Activated naive CD4-positive, alpha-beta T cell treated with anti-CD3 and anti-CD28 coated beads, Interleukin-2, amount 10 ng/mL, durations not matched to agents 7 days and 5 days (primary cell): ENCODE measurements at regions not wholly inside any gene's neighbourhood (a gene's known extent, or its start where the extent isn't known, plus 50 kb on each side); places are given as distances from the start of the nearest gene placed in this dataset.
"Not testable (repeated sequence)": the region's sequence is repeated elsewhere in the genome, so short reads cannot be mapped to it uniquely, and the experiment has no call there.

Experiments used
- CTCF ChIA-PET: fragments of 350-600 bp; sonication (Branson Sonifier 250); formaldehyde crosslinking; loops from one replicate; lab custom pipeline; 2021; ENCODE audit warnings: antibody characterized with exemption; lab: Charles Lee
- DNase-seq: peaks from one replicate; pipeline ENCODE4 v3.0.0-alpha.2; 2020
- H3K27ac Mint-ChIP-seq: one replicate; pipeline ENCODE4 v1.8.0; 2021; ENCODE audit warnings: mild to moderate bottlenecking, moderate library complexity, mixed read lengths
- H3K27me3 Mint-ChIP-seq: one replicate; pipeline ENCODE4 v1.8.0; 2021; ENCODE audit warnings: mild to moderate bottlenecking, mixed read lengths
- H3K36me3 Mint-ChIP-seq: one replicate; pipeline ENCODE4 v1.8.0; 2021; ENCODE audit warnings: mixed read lengths
- H3K4me1 Mint-ChIP-seq: one replicate; pipeline ENCODE4 v1.8.0; 2021; ENCODE audit warnings: mixed read lengths
- H3K4me3 Mint-ChIP-seq: one replicate; pipeline ENCODE4 v1.8.0; 2021; ENCODE audit warnings: mild to moderate bottlenecking, moderate library complexity, mixed read lengths
- H3K9me3 Mint-ChIP-seq: one replicate; pipeline ENCODE4 v1.8.0; 2021; ENCODE audit warnings: mixed read lengths

DNA sequence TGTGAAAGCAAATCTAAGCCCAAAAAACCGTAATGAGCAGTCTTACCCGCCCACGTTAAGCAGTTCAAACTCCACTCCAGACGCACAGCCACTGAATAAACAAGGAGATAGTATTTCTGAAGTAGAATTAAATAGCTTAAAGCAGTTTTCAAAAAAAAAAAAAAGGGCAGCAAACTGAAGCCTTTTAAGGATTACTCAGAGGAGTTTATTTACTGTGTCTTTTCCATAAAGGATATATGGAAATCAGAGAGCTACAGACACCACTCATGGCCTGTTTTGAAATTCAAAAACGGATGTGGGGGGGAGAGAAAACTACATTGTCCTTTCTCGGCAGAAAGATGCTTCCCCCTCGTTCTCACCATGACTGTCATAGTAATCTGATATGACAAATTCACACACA lies 83.7 kb upstream of the IRX1 start:
- Mint-ChIP-seq H3K4me1 (no peaks in the 10 kb centered on the region), H3K4me3 (no peak overlapping the region), H3K27ac (no peak overlapping the region), H3K27me3 (no peaks in the 10 kb centered on the region), H3K36me3 (no peaks in the 10 kb centered on the region), H3K9me3 (peaks cover 24% of the 10 kb centered on the region)
- CTCF ChIA-PET: no interaction called here
- DNase-seq: no peak

DNA sequence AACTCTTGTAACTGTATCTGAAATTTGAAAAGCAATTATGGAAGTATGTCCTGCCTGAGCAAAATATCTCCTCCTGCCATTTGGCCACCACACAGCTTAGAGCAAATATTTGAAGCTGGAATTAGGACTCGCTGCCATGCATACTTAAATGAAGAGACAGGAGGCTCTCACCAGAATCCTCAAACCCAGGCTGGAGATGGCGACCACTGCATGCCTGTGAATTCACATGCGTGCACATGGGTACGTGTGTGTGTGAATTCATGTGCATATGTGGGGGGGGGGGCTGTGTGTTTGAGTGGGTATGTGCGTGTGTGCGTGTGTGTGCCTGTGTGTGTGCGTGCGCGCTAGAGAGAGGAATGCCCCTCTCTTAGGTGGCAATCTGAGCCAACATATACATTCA lies 84.1 kb upstream of the IRX1 start:
- Mint-ChIP-seq H3K36me3 (no peaks in the 10 kb centered on the region), H3K27me3 (no peaks in the 10 kb centered on the region), H3K27ac (no peak overlapping the region), H3K4me1 (no peaks in the 10 kb centered on the region), H3K4me3 (no peak overlapping the region), H3K9me3 (peaks cover 24% of the 10 kb centered on the region)
- DNase-seq: no peak
- CTCF ChIA-PET: no interaction called here

- H3K4me1 Mint-ChIP-seq: no peaks in the 10 kb centered on the region
- CTCF ChIA-PET: no interaction called here
- no peak for DNase-seq
- H3K9me3 Mint-ChIP-seq: peaks cover 22% of the 10 kb centered on the region
- no peaks in the 10 kb centered on the region for H3K36me3 Mint-ChIP-seq
- H3K27me3 Mint-ChIP-seq: no peaks in the 10 kb centered on the region
- H3K27ac Mint-ChIP-seq: no peak overlapping the region
- no peak overlapping the region for H3K4me3 Mint-ChIP-seq
These were observed 84.8 kb upstream of the IRX1 start for GRCh38 chr5:3510642-3511417.

DNA sequence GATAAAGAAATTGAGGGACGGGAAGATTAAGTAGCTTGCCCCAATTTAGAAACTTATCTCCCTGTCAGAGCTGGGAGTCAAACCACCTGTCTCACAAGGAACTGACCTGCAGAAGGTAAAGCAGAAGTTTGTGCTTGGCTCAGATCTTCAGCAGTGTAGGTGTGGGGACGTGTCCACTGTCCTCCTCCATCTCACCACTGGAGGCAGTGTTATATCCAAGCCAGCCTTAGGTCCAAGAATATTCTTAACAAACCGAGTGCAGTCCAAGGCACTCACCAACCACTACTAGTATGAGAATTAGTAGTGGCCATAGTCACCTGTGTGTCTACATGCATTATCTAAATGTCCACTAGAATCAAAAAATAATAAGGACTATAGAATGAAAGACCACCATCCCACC lies 86.3 kb upstream of the IRX1 start:
- Mint-ChIP-seq H3K9me3 (peaks cover 24% of the 10 kb centered on the region), H3K4me3 (no peak overlapping the region), H3K4me1 (no peaks in the 10 kb centered on the region), H3K27ac (no peak overlapping the region), H3K36me3 (no peaks in the 10 kb centered on the region), H3K27me3 (no peaks in the 10 kb centered on the region)
- no peak for DNase-seq
- CTCF ChIA-PET: no interaction called here

DNA sequence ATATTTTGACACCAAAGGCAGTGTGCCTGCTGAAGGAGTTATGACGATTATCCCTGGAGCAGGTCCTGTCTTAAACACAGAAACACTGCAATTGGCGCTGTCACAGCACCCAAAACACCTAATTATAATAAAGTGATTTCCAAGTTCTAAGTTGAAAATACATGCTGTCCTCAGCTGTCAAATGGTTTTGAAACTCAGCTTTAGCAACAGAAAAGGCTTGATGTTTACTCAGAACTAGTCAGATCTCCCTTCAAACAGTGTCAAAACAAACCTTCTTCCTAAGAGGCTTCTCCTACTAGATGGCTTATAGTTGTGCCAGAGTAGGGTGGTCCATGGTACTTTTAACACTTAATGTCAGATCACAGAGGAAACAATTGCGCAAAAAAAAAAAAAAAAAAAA lies 87.2 kb upstream of the IRX1 start:
- H3K9me3 Mint-ChIP-seq: peaks cover 24% of the 10 kb centered on the region
- H3K36me3 Mint-ChIP-seq: no peaks in the 10 kb centered on the region
- no peak for DNase-seq
- CTCF ChIA-PET: no interaction called here
- H3K27me3 Mint-ChIP-seq: no peaks in the 10 kb centered on the region
- no peak overlapping the region for H3K4me3 Mint-ChIP-seq
- no peak overlapping the region for H3K27ac Mint-ChIP-seq
- H3K4me1 Mint-ChIP-seq: no peaks in the 10 kb centered on the region

- DNase-seq: no peak
- H3K36me3 Mint-ChIP-seq: no peaks in the 10 kb centered on the region
- no peak overlapping the region for H3K27ac Mint-ChIP-seq
- no peak overlapping the region for H3K4me3 Mint-ChIP-seq
- CTCF ChIA-PET: no interaction called here
- peaks cover 10% of the 10 kb centered on the region for H3K9me3 Mint-ChIP-seq
- H3K4me1 Mint-ChIP-seq: no peaks in the 10 kb centered on the region
- H3K27me3 Mint-ChIP-seq: no peaks in the 10 kb centered on the region
These were observed 104.6 kb upstream of the IRX1 start for GRCh38 chr5:3490957-3491507.

DNA sequence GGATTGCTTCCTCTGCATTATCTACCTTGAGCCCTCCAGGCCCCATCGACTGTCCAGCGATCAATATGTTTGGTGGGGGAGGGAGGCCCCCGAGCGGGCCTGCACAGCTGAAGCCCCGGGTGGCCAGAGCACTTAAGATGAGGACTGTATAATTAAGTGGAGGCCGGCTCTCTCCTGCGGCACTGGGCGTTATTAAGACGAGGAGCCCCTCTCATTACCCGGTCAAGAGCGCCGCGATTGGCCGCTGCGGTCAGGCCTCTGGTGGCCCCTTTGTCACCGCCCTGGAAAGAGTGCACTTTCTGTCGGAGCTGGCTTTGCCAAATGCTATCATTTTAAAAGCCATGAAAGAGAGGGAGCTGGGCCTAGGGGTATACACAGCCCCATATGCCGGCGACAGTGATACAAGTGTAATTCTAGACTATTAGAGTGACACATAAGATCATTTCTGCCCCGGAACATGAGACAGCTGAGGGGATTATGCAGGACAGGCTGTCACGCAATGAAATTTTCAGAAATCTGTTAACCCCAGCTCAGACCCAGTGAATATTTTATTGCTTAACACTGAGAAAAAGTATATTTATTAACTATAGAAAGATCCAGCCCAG lies 106.3 kb upstream of the IRX1 start:
- Mint-ChIP-seq H3K27me3 (no peaks in the 10 kb centered on the region), H3K36me3 (no peaks in the 10 kb centered on the region), H3K4me3 (no peak overlapping the region), H3K4me1 (no peaks in the 10 kb centered on the region), H3K9me3 (peaks cover 14% of the 10 kb centered on the region), H3K27ac (no peak overlapping the region)
- CTCF ChIA-PET: no interaction called here
- DNase-seq: no peak

GRCh38 chr5:3484836-3485235 lies 110.8 kb upstream of the IRX1 start:
- Mint-ChIP-seq H3K4me1 (no peaks in the 10 kb centered on the region), H3K9me3 (peaks cover 27% of the 10 kb centered on the region), H3K27me3 (no peaks in the 10 kb centered on the region), H3K4me3 (no peak overlapping the region), H3K27ac (no peak overlapping the region), H3K36me3 (no peaks in the 10 kb centered on the region)
- CTCF ChIA-PET: no interaction called here
- DNase-seq: no peak

DNA sequence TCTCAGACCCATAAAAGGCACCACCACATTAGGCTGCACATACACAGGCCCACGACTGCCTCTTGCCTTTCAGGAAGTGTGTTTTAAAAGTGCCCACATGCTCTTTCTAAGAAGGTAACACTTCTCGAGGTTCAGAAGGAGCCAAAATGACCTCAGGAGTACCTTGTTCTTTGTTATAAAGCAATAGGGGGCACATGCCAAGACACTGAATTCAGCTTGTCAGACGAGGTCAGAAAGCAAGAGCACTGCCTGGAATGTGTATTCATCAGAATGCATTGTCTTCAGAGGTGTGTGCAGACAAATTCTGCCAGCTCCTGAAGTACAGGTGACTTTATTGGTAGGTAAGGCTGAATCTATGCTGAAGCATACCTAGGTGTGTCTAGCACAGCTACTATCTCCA lies 114.5 kb upstream of the IRX1 start:
- CTCF ChIA-PET: no interaction called here
- Mint-ChIP-seq H3K36me3 (no peaks in the 10 kb centered on the region), H3K9me3 (peaks cover 26% of the 10 kb centered on the region), H3K27me3 (no peaks in the 10 kb centered on the region), H3K4me1 (no peaks in the 10 kb centered on the region), H3K27ac (no peak overlapping the region), H3K4me3 (no peak overlapping the region)
- no peak for DNase-seq

- H3K4me1 Mint-ChIP-seq: no peaks in the 10 kb centered on the region
- no peak overlapping the region for H3K4me3 Mint-ChIP-seq
- CTCF ChIA-PET: no interaction called here
- no peak for DNase-seq
- no peaks in the 10 kb centered on the region for H3K27me3 Mint-ChIP-seq
- H3K9me3 Mint-ChIP-seq: peaks cover 3% of the 10 kb centered on the region
- H3K27ac Mint-ChIP-seq: no peak overlapping the region
- no peaks in the 10 kb centered on the region for H3K36me3 Mint-ChIP-seq
These were observed 120.0 kb upstream of the IRX1 start for GRCh38 chr5:3475674-3476073.

- Mint-ChIP-seq H3K9me3 (peaks cover 4% of the 10 kb centered on the region), H3K27ac (no peak overlapping the region), H3K4me1 (no peaks in the 10 kb centered on the region), H3K4me3 (no peak overlapping the region), H3K27me3 (no peaks in the 10 kb centered on the region), H3K36me3 (no peaks in the 10 kb centered on the region)
- CTCF ChIA-PET: no interaction called here
- no peak for DNase-seq
These were observed 129.2 kb upstream of the IRX1 start for GRCh38 chr5:3466392-3466791.

- Mint-ChIP-seq H3K27ac (no peak overlapping the region), H3K36me3 (no peaks in the 10 kb centered on the region), H3K9me3 (peaks cover 8% of the 10 kb centered on the region), H3K27me3 (no peaks in the 10 kb centered on the region), H3K4me1 (no peaks in the 10 kb centered on the region), H3K4me3 (no peak overlapping the region)
- CTCF ChIA-PET: no interaction called here
- DNase-seq: no peak
These were observed 135.2 kb upstream of the IRX1 start for GRCh38 chr5:3460416-3460815.

DNA sequence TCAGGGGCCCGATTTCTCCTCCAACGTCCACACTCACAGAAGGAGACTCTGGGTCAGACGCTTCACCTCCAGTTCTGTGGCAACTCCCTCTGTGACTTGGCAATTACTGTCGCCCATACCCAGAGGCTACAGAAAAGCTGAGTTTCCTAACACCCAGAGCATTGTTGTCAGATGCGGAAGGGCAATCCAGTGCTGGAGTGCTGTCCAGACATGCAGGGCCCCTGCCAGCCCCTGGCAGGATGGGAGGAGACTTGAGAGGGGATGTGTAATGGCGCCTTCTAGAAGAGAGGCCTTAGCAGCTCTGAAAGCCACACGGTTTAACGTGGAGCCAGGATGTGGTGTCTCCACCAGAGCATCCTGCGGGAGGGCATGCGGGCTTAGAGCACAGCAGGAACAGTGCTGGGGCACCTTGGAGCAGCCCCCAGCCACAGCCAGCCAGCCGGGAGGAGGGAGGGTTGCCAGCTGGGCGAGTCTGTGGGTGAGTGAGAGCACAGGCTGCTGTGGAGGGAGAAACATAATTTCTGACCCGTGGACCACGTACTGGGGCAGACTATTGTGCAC lies 139.4 kb upstream of the IRX1 start:
- H3K4me1 Mint-ChIP-seq: no peaks in the 10 kb centered on the region
- H3K9me3 Mint-ChIP-seq: peaks cover 14% of the 10 kb centered on the region
- DNase-seq: no peak
- no peak overlapping the region for H3K4me3 Mint-ChIP-seq
- H3K27me3 Mint-ChIP-seq: no peaks in the 10 kb centered on the region
- H3K27ac Mint-ChIP-seq: no peak overlapping the region
- no peaks in the 10 kb centered on the region for H3K36me3 Mint-ChIP-seq
- CTCF ChIA-PET: no interaction called here

DNA sequence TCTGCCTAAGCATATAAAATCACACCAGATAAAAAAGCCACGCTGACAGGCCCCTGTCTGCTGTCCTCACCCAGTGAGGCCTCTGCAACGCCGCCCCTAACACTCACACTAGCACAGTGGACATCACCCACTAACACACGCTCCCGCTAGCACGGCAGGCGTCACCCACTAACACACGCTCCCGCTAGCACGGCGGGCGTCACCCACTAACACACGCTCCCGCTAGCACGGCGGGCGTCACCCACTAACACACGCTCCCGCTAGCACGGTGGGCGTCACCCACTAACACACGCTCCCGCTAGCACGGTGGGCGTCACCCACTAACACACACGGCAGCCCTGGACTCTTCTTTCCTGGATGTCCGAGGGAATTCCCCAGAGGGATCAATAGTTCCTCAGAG lies 141.6 kb upstream of the IRX1 start:
- CTCF ChIA-PET, H3K27ac Mint-ChIP-seq, H3K4me1 Mint-ChIP-seq, DNase-seq, H3K36me3 Mint-ChIP-seq, H3K27me3 Mint-ChIP-seq, H3K4me3 Mint-ChIP-seq: not testable (repeated sequence)
- H3K9me3 Mint-ChIP-seq: peaks cover 15% of the 10 kb centered on the region

DNA sequence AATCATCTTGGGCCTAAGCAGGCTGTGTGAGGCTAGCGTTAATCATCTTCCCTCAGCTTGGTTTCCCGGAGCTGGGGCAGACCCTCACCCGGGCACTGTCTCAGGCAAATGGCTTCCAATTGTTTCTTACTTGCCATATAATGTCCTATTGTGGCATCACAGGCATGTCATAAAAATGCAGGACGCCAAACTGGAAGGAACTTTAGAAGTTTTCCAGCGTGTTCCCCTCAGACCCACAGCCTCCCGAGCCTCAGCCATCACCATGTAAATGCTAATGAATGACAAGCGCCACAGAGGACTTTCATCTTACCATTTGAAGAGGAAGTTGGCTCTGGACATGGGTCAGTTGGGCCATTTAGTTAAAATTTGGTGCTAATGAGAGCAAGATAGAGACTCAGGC lies 143.0 kb upstream of the IRX1 start:
- Mint-ChIP-seq H3K4me3 (no peak overlapping the region), H3K36me3 (no peaks in the 10 kb centered on the region), H3K4me1 (no peaks in the 10 kb centered on the region), H3K9me3 (peaks cover 18% of the 10 kb centered on the region), H3K27me3 (no peaks in the 10 kb centered on the region), H3K27ac (no peak overlapping the region)
- no peak for DNase-seq
- CTCF ChIA-PET: no interaction called here
